GM04503 (cell line): ENCODE measurements at regions not wholly inside any gene's neighbourhood (a gene's known extent, or its start where the extent isn't known, plus 50 kb on each side); places are given as distances from the start of the nearest gene placed in this dataset.

Experiments
- DNase-seq: peaks from one replicate; pipeline ENCODE4 v3.0.0-alpha.2; 2012; ENCODE audit warnings: low read depth

DNA sequence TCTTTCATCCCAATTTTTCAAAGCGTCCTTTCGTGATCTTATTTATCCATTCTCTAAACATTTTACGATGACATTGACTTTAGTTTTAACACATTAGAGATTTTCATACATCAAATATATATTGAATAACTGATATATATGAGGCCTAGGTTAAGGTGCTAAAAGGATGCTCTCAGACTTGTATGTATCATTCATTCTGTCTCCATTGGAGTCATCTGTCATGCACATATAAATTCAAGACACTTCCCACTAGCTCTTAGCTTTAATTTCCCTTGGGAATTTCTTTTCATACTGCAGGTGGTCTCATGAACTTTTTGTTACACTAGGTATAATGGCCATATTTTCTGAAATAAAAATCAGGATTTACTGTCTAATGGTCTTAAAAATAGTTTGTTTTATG lies 635.8 kb upstream of the C9orf72 start:
- no peak for DNase-seq

DNA sequence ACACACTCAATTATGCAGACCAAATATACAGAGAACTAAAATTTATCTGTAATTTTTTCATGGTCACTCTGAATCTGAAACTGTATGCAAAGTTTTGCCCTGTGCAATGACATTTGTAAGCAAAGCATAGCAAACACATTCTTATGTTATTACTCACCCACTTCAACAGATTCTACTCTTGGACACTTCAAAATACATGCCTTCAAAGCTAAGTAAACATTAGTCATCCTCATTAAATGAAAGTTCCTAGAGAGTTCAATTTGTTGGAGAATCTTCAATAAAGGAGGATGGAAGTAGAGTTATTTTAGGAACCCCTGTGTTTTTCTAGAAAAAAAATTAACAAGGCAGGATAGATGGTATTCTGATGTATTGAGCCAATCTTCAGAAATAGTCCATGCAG lies 639.7 kb upstream of the C9orf72 start:
- DNase-seq: peak; percentile 13

- DNase-seq: no peak
Observed at GRCh38 chr9:28215536-28216299, 642.4 kb upstream of the C9orf72 start.

DNA sequence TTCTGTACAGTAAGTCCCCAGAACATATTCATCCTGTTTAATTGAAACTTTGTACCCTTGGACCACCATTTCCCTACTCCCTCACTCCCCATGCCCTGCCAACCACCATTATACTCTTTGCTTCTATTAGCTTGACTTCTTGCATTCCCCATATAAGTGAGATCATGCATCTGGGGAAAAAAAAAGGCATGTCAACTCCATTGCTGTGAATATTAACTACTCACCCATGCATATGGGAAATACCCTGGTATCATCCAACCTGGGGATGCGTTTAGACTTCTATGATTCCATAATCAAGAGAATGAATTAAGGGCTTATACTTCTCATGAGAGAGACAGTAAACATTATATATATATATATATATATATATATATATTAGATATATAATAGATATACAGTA lies 659.4 kb upstream of the C9orf72 start:
- DNase-seq: no peak

- no peak for DNase-seq
Observed at GRCh38 chr9:28234133-28234893, 661.0 kb upstream of the C9orf72 start.

GRCh38 chr9:28234894-28235277 lies 661.6 kb upstream of the C9orf72 start:
- DNase-seq: no peak

DNA sequence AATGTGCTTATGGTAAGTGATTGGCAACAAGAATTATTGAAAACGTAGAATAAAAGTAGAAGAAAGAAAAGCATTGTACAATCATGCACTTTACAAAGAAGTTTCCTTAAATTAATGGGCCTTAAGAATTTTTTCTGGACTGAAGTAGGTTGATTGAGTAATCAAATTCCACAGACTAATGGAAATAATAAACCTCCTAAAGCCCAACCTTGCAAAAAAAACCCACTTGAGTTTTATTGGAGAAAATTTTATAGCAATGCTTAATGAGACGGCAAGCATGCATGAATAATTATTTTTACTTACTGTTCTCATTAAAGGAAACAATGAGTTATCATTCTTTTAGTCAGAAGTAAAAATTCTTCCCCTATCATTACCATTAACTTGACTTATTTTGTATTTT lies 676.1 kb upstream of the C9orf72 start:
- no peak for DNase-seq

GRCh38 chr9:28255174-28255573 lies 681.9 kb upstream of the C9orf72 start:
- no peak for DNase-seq

GRCh38 chr9:28260330-28260729 lies 687.0 kb upstream of the C9orf72 start:
- no peak for DNase-seq

DNA sequence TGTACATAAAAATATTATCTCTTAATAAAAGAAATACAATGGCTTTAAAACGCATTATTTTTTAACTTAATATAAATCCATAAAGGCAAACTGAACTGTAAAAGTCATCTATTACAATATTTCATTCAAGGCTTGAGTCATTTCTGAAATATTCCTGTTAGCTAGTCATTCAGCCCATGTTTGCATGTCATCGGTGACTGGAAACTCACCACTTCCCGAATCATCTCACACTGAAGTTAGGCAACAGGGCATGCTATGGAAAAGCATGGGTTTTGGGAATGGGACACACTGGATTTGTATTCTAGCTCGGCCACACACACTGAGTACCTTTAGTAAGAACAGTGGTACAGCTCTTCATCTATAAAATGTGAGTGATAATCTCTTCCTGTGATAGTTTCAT lies 691.1 kb upstream of the C9orf72 start:
- DNase-seq: no peak

GRCh38 chr9:28267351-28267750 lies 694.1 kb upstream of the C9orf72 start:
- DNase-seq: no peak

GRCh38 chr9:28270156-28270555 lies 696.9 kb upstream of the C9orf72 start:
- no peak for DNase-seq

DNA sequence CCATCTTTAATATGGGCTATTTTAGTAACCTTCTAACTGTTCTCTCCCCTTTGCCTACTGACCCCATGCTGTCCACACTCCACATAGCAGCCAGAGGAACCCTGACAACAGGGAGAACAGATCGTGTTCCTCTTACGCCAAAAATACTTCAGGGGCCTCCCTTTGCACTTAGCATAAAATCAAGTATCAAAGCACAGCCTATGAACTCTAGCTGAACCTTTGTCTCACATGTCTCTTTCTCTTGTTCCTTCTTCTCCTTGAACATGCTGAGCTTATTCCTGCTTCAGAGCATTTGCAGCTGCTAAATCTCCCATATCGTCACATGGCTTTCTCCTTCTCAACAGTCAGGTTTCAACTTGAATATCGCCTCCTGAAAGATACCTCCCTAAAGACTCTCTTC lies 698.8 kb upstream of the C9orf72 start:
- DNase-seq: no peak

DNA sequence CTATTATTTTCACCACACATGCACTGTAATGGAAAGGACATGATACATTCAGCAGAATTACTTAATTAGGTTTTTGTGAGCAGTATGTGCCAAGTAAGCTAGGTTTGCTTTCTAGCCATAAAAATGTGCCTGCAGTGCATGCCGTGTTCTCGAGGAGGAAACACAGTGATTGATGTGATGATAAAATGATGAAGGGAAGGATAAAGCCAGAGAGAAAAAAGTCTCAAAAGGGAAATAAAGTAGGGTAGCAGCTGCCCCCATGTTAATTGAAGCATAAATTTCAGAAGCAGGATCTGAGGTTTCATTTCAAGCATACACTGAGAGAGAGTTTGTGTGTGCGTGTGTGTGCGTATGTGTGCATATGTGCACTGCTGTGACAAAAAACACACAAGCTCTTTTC lies 714.2 kb upstream of the C9orf72 start:
- DNase-seq: no peak

GRCh38 chr9:28289746-28290145 lies 716.5 kb upstream of the C9orf72 start:
- DNase-seq: no peak

GRCh38 chr9:28293369-28294090 lies 720.2 kb upstream of the C9orf72 start:
- DNase-seq: no peak

GRCh38 chr9:28301281-28301680 lies 728.0 kb upstream of the C9orf72 start:
- DNase-seq: no peak

GRCh38 chr9:28317745-28318144 lies 744.5 kb upstream of the C9orf72 start:
- DNase-seq: no peak

GRCh38 chr9:28318515-28318914 lies 745.2 kb upstream of the C9orf72 start:
- no peak for DNase-seq

DNA sequence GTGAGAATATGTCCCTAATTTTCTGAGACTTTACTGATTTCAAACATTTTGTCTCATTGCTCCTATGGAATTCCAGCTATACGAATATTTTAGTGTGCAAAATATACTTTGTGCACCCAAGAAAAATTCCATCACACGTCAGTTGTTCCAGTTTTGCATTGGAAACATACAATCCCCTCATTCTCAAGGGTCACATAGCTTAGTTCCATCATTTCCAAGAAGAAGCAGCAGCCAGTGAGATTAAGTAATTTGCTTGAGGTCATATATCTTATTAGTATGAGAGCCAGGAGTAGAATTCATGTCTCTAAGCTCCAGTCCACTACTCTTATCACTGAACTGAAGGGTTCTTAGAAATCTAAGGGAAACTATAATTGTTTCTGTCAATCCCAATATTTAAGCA lies 746.7 kb upstream of the C9orf72 start:
- DNase-seq: no peak

GRCh38 chr9:28320616-28321015 lies 747.3 kb upstream of the C9orf72 start:
- no peak for DNase-seq

DNA sequence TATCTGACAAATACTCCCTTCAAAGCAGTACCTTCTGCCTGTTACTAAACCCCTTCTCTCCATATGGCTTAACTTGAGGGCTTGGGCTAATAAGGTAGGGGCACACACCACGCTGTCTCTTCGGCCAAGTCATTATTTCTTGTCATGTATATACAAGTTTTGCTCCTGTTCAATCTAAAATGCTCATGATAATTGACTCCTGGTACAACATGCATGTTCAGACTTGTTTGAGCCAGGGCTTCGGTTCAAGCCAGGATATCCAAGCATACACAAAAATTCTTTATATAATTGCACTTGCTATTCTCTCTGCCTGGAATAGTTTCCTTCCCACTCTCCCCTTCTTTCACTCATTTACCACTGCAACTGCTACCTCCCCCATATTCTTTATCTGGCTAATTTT lies 756.0 kb upstream of the C9orf72 start:
- no peak for DNase-seq

- DNase-seq: no peak
Observed at GRCh38 chr9:28332648-28333047, 759.4 kb upstream of the C9orf72 start.
